ENCODE measurements at regions not wholly inside any gene's neighbourhood (a gene's known extent, or its start where the extent isn't known, plus 50 kb on each side); places are given as distances from the start of the nearest gene placed in this dataset.

DNA sequence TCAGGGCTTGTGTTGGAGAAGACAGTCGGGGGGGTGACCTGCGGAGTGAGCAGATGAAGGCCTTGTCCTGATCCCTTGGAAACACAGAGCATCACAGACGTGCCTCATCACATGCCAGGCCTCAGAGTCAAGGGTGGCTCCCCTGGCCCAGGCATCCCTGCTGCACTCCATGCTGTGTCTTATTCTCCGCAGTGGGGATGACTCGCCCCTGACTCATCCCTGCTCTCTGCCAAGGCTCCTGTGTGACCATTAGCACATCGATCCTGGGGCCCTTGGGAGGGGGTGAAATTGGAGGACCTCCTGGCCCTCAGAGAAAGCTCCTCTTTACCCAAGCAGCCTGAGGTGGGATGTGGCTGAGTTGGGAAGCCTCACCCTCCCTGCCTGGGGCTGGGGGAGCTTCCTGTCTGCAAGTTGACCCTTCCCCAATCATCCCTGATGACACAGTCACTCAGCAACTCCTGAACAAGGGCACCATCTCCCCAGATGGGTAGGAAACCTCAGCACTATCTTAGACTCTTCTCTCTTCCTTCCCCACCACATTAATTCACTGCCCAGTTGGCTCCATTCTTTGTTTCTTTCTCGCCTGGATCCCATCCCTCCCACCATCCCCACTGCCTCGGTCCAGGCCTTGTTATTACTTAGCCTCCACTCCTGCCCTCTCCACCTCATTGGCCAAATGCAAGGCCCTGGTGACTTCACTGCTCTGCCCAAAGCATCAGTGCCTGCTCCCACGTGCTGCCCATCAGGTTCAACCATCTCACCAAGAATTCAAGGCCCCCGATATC, 74.6 kb downstream of the CAMK2N1 start:
- no peak for TF ChIP-seq ZFP30 (CRISPR knock-in tag; IDR thresholded peaks at IDR 0.05)
- TF ChIP-seq PPARA (CRISPR knock-in tag; IDR thresholded peaks at IDR 0.05; ENCODE audit: borderline replicate concordance): no peak
- TF ChIP-seq ARNTL (CRISPR knock-in tag; IDR thresholded peaks at IDR 0.05; ENCODE audit: borderline replicate concordance, low read depth): no peak
- TF ChIP-seq ISL1 (CRISPR knock-in tag; IDR thresholded peaks at IDR 0.05): no peak
- no peak for TF ChIP-seq OSR1 (CRISPR knock-in tag; IDR thresholded peaks at IDR 0.05)
- TF ChIP-seq ZFP3 (CRISPR knock-in tag; IDR thresholded peaks at IDR 0.05): no peak
- no peak for TF ChIP-seq POU6F1 (CRISPR knock-in tag; IDR thresholded peaks at IDR 0.05; ENCODE audit: borderline replicate concordance, low read depth)
- no peak for TF ChIP-seq CSDC2 (CRISPR knock-in tag; IDR thresholded peaks at IDR 0.05)
- no peak for TF ChIP-seq TCF4 (CRISPR knock-in tag; IDR thresholded peaks at IDR 0.05; ENCODE audit: borderline replicate concordance)
- TF ChIP-seq BACH2 (CRISPR knock-in tag; IDR thresholded peaks at IDR 0.05; ENCODE audit: borderline replicate concordance): no peak
- TF ChIP-seq, protein P1, sequence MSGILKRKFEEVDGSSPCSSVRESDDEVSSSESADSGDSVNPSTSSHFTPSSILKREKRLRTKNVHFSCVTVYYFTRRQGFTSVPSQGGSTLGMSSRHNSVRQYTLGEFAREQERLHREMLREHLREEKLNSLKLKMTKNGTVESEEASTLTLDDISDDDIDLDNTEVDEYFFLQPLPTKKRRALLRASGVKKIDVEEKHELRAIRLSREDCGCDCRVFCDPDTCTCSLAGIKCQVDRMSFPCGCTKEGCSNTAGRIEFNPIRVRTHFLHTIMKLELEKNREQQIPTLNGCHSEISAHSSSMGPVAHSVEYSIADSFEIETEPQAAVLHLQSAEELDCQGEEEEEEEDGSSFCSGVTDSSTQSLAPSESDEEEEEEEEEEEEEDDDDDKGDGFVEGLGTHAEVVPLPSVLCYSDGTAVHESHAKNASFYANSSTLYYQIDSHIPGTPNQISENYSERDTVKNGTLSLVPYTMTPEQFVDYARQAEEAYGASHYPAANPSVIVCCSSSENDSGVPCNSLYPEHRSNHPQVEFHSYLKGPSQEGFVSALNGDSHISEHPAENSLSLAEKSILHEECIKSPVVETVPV (CRISPR knock-in tag; IDR thresholded peaks at IDR 0.05): no peak
- no peak for TF ChIP-seq ZNF70 (CRISPR knock-in tag; IDR thresholded peaks at IDR 0.05)
- TF ChIP-seq ZNF565 (CRISPR knock-in tag; conservative IDR thresholded peaks at IDR 0.05; ENCODE audit: low read depth): no peak
- TF ChIP-seq TSHZ2 (CRISPR knock-in tag; IDR thresholded peaks at IDR 0.05): no peak
- TF ChIP-seq, protein P2, sequence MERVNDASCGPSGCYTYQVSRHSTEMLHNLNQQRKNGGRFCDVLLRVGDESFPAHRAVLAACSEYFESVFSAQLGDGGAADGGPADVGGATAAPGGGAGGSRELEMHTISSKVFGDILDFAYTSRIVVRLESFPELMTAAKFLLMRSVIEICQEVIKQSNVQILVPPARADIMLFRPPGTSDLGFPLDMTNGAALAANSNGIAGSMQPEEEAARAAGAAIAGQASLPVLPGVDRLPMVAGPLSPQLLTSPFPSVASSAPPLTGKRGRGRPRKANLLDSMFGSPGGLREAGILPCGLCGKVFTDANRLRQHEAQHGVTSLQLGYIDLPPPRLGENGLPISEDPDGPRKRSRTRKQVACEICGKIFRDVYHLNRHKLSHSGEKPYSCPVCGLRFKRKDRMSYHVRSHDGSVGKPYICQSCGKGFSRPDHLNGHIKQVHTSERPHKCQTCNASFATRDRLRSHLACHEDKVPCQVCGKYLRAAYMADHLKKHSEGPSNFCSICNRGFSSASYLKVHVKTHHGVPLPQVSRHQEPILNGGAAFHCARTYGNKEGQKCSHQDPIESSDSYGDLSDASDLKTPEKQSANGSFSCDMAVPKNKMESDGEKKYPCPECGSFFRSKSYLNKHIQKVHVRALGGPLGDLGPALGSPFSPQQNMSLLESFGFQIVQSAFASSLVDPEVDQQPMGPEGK (CRISPR knock-in tag; IDR thresholded peaks at IDR 0.05; ENCODE audit: borderline replicate concordance): no peak
- TF ChIP-seq ESRRG (CRISPR knock-in tag; IDR thresholded peaks at IDR 0.05): no peak
- ATAC-seq: peak; percentile 99

GRCh38 chr1:20410503-20410902, 75.5 kb downstream of the CAMK2N1 start:
- TF ChIP-seq ZFP3 (CRISPR knock-in tag; IDR thresholded peaks at IDR 0.05): no peak
- no peak for TF ChIP-seq GLIS3 (CRISPR knock-in tag; IDR thresholded peaks at IDR 0.05)
- ATAC-seq: no peak; the same call in 2 of the 3 replicates

DNA sequence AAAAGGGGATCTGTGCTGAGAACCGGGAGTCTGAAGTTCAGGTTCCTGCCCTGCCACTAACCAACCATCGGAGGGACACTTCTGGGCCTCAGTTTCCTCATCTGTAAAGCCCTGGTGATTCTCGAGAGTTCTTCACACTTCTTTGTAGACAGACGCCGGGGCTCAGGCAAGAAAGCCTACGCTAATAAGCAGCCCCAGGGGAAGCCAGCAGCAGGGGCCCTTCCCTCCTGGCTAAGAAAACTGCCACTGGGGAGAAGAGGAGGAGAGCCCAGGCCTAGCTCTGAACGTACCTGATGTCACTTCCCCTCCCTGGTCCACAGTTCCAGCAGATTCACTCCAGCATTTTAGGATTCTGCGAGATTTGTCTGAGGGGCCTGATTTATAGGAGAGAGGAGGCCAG, 76.0 kb downstream of the CAMK2N1 start:
- ATAC-seq: no peak
- TF ChIP-seq, protein P2 (CRISPR knock-in tag; IDR thresholded peaks at IDR 0.05; ENCODE audit: borderline replicate concordance): no peak
- TF ChIP-seq POU6F1 (CRISPR knock-in tag; IDR thresholded peaks at IDR 0.05; ENCODE audit: borderline replicate concordance, low read depth): no peak
- TF ChIP-seq ESRRG (CRISPR knock-in tag; IDR thresholded peaks at IDR 0.05): no peak
- TF ChIP-seq PPARA (CRISPR knock-in tag; IDR thresholded peaks at IDR 0.05; ENCODE audit: borderline replicate concordance): no peak
- no peak for TF ChIP-seq TCF4 (CRISPR knock-in tag; IDR thresholded peaks at IDR 0.05; ENCODE audit: borderline replicate concordance)
- no peak for TF ChIP-seq TOX (CRISPR knock-in tag; IDR thresholded peaks at IDR 0.05; ENCODE audit: borderline replicate concordance)
- TF ChIP-seq CSDC2 (CRISPR knock-in tag; IDR thresholded peaks at IDR 0.05): no peak
- TF ChIP-seq SNAI2 (CRISPR knock-in tag; IDR thresholded peaks at IDR 0.05): no peak
- no peak for TF ChIP-seq ZNF8 (CRISPR knock-in tag; IDR thresholded peaks at IDR 0.05)
- no peak for TF ChIP-seq CREB5 (CRISPR knock-in tag; IDR thresholded peaks at IDR 0.05; ENCODE audit: low read depth)
- no peak for TF ChIP-seq GLIS3 (CRISPR knock-in tag; IDR thresholded peaks at IDR 0.05)
- no peak for TF ChIP-seq ZNF565 (CRISPR knock-in tag; conservative IDR thresholded peaks at IDR 0.05; ENCODE audit: low read depth)
- TF ChIP-seq RARB (CRISPR knock-in tag; IDR thresholded peaks at IDR 0.05): no peak
- TF ChIP-seq ZFP30 (CRISPR knock-in tag; IDR thresholded peaks at IDR 0.05): no peak
- no peak for TF ChIP-seq ZNF70 (CRISPR knock-in tag; IDR thresholded peaks at IDR 0.05)
- no peak for TF ChIP-seq ARNTL (CRISPR knock-in tag; IDR thresholded peaks at IDR 0.05; ENCODE audit: borderline replicate concordance, low read depth)
- no peak for TF ChIP-seq ZFP3 (CRISPR knock-in tag; IDR thresholded peaks at IDR 0.05)
- no peak for TF ChIP-seq ISL1 (CRISPR knock-in tag; IDR thresholded peaks at IDR 0.05)
